ENCODE measurements at regions not wholly inside any gene's neighbourhood (a gene's known extent, or its start where the extent isn't known, plus 50 kb on each side); places are given as distances from the start of the nearest gene placed in this dataset.
"Not testable (repeated sequence)": the region's sequence is repeated elsewhere in the genome, so short reads cannot be mapped to it uniquely, and the experiment has no call there.

GRCh38 chr10:23981520-23982309 is 227.2 kb upstream of the KIAA1217 start:
- H3K4me3 Mint-ChIP-seq (ENCODE audit: unreplicated experiment): no peak overlapping the region
- H3K9ac ChIP-seq (ENCODE audit: low read length): no peak overlapping the region
- H3K27ac ChIP-seq (ENCODE audit: low read depth, low read length): no peak overlapping the region
- H3K4me2 ChIP-seq (ENCODE audit: low read length): no peak overlapping the region
- no peaks in the 10 kb centered on the region for H4K20me1 ChIP-seq (ENCODE audit: insufficient read depth, low read length)
- H3K27me3 ChIP-seq (ENCODE audit: insufficient read depth, low read length): no peaks in the 10 kb centered on the region
- H3K27ac Mint-ChIP-seq (ENCODE audit: unreplicated experiment): no peak overlapping the region
- DNase-seq (ENCODE audit: low read depth): no peak
- H2AFZ ChIP-seq (ENCODE audit: low read depth, low read length): no peak overlapping the region
- H3K4me3 ChIP-seq (ENCODE audit: insufficient read depth, low read depth, low read length): no peak overlapping the region
- H3K27me3 Mint-ChIP-seq (ENCODE audit: low read depth, unreplicated experiment): peaks cover 2% of the 10 kb centered on the region
- no peaks in the 10 kb centered on the region for H3K9me3 ChIP-seq (ENCODE audit: insufficient read depth, low read depth, low read length)
- no peaks in the 10 kb centered on the region for H3K4me1 Mint-ChIP-seq (ENCODE audit: low read depth, unreplicated experiment)
- H3K36me3 ChIP-seq (ENCODE audit: insufficient read depth, low read length): no peaks in the 10 kb centered on the region
- no peaks in the 10 kb centered on the region for H3K4me1 ChIP-seq (ENCODE audit: insufficient read depth, low read length)
- no peak for FAIRE-seq
- H3K79me2 ChIP-seq (ENCODE audit: insufficient read depth, low read length): no peaks in the 10 kb centered on the region
- H3K9me3 Mint-ChIP-seq (ENCODE audit: unreplicated experiment): peaks cover 7% of the 10 kb centered on the region
- no peak for TF ChIP-seq EZH2 (IDR thresholded peaks at IDR 0.05; ENCODE audit: insufficient read depth, low read length)
- TF ChIP-seq, protein P1, sequence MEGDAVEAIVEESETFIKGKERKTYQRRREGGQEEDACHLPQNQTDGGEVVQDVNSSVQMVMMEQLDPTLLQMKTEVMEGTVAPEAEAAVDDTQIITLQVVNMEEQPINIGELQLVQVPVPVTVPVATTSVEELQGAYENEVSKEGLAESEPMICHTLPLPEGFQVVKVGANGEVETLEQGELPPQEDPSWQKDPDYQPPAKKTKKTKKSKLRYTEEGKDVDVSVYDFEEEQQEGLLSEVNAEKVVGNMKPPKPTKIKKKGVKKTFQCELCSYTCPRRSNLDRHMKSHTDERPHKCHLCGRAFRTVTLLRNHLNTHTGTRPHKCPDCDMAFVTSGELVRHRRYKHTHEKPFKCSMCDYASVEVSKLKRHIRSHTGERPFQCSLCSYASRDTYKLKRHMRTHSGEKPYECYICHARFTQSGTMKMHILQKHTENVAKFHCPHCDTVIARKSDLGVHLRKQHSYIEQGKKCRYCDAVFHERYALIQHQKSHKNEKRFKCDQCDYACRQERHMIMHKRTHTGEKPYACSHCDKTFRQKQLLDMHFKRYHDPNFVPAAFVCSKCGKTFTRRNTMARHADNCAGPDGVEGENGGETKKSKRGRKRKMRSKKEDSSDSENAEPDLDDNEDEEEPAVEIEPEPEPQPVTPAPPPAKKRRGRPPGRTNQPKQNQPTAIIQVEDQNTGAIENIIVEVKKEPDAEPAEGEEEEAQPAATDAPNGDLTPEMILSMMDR (IDR thresholded peaks at IDR 0.05; ENCODE audit: insufficient read depth, low read depth, low read length): no peak
- no peaks in the 10 kb centered on the region for H3K36me3 Mint-ChIP-seq (ENCODE audit: low read depth, unreplicated experiment)

GRCh38 chr10:23984405-23984804 is 224.5 kb upstream of the KIAA1217 start:
- not testable (repeated sequence) for H4K20me1 ChIP-seq (ENCODE audit: insufficient read depth, low read length); H3K27me3 ChIP-seq (ENCODE audit: insufficient read depth, low read length); H3K36me3 Mint-ChIP-seq (ENCODE audit: low read depth, unreplicated experiment); H3K4me1 Mint-ChIP-seq (ENCODE audit: low read depth, unreplicated experiment); H3K9ac ChIP-seq (ENCODE audit: low read length); H3K9me3 Mint-ChIP-seq (ENCODE audit: unreplicated experiment); H2AFZ ChIP-seq (ENCODE audit: low read depth, low read length); H3K79me2 ChIP-seq (ENCODE audit: insufficient read depth, low read length); H3K4me1 ChIP-seq (ENCODE audit: insufficient read depth, low read length); DNase-seq (ENCODE audit: low read depth); H3K27ac ChIP-seq (ENCODE audit: low read depth, low read length); H3K27me3 Mint-ChIP-seq (ENCODE audit: low read depth, unreplicated experiment); FAIRE-seq; H3K9me3 ChIP-seq (ENCODE audit: insufficient read depth, low read depth, low read length); H3K4me2 ChIP-seq (ENCODE audit: low read length); H3K4me3 ChIP-seq (ENCODE audit: insufficient read depth, low read depth, low read length); H3K4me3 Mint-ChIP-seq (ENCODE audit: unreplicated experiment); H3K27ac Mint-ChIP-seq (ENCODE audit: unreplicated experiment); H3K36me3 ChIP-seq (ENCODE audit: insufficient read depth, low read length)

DNA sequence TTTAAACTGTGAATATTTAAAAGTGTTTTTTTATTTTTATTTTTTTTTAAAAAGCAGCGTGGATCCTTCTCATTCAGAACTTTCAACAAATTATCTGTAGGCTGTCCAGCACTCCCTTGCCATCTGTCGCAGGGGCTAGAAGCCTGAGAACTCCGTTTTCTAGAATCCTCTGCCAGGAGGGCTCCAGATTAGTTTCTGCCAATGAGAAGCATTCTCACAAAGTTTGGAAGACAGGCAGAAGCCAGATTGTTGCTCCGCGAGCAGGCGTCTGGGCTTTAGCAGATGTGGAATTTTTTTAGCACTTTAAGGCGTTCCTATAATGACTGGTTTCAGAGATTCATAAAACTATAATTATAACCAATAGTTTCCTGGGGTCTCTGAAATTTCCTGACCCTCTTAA is 220.9 kb upstream of the KIAA1217 start:
- no peak for FAIRE-seq

More for the DNA sequence above, 220.9 kb upstream of the KIAA1217 start:
- Histone ChIP-seq H3K27ac (ENCODE audit: low read depth, low read length) (no peak overlapping the region), H3K9me3 (ENCODE audit: insufficient read depth, low read depth, low read length) (no peaks in the 10 kb centered on the region), H3K79me2 (ENCODE audit: insufficient read depth, low read length) (no peaks in the 10 kb centered on the region), H3K9ac (ENCODE audit: low read length) (no peak overlapping the region), H3K4me3 (ENCODE audit: insufficient read depth, low read depth, low read length) (no peak overlapping the region), H2AFZ (ENCODE audit: low read depth, low read length) (no peak overlapping the region), H3K27me3 (ENCODE audit: insufficient read depth, low read length) (no peaks in the 10 kb centered on the region), H3K4me1 (ENCODE audit: insufficient read depth, low read length) (no peaks in the 10 kb centered on the region), H4K20me1 (ENCODE audit: insufficient read depth, low read length) (no peaks in the 10 kb centered on the region), H3K36me3 (ENCODE audit: insufficient read depth, low read length) (no peaks in the 10 kb centered on the region), H3K4me2 (ENCODE audit: low read length) (no peak overlapping the region)
- no peak overlapping the region for H3K4me3 Mint-ChIP-seq (ENCODE audit: unreplicated experiment)
- no peak for DNase-seq (ENCODE audit: low read depth)
- no peaks in the 10 kb centered on the region for H3K36me3 Mint-ChIP-seq (ENCODE audit: low read depth, unreplicated experiment)
- H3K27me3 Mint-ChIP-seq (ENCODE audit: low read depth, unreplicated experiment): peaks cover 7% of the 10 kb centered on the region
- no peak overlapping the region for H3K27ac Mint-ChIP-seq (ENCODE audit: unreplicated experiment)
- peaks cover 7% of the 10 kb centered on the region for H3K9me3 Mint-ChIP-seq (ENCODE audit: unreplicated experiment)
- H3K4me1 Mint-ChIP-seq (ENCODE audit: low read depth, unreplicated experiment): no peaks in the 10 kb centered on the region
- TF ChIP-seq EZH2 (IDR thresholded peaks at IDR 0.05; ENCODE audit: insufficient read depth, low read length): no peak
- TF ChIP-seq, protein P1 (IDR thresholded peaks at IDR 0.05; ENCODE audit: insufficient read depth, low read depth, low read length): no peak

Data from astrocyte (in vitro differentiated cells and primary cell).